ENCODE measurements at regions not wholly inside any gene's neighbourhood (a gene's known extent, or its start where the extent isn't known, plus 50 kb on each side); places are given as distances from the start of the nearest gene placed in this dataset.
A peak's percentile ranks its signal among the peaks of the same experiment; 100 is the strongest.

DNA sequence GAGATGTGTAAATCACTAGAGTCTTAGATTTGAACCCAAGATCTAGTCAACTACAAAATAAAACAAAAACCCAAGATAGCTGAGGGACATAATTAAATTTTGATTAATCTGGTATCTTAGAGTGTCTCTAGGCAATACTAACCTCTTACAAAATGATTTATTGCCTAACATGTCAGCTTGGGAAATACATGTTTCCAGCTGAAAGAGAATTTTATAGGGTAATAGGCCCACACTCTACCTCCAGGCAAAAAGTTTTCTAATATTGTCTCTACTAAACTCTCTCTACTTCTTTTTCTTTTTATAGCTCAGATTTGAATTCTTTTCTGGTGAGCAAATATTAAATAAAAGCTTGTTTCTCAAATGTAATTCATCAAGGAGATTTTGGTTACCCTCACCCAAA is 263.2 kb downstream of the IL15 start:
- DNase-seq (ENCODE audit: extremely low read depth, low read depth), result peak; percentile 10
- TF ChIP-seq, protein P1, sequence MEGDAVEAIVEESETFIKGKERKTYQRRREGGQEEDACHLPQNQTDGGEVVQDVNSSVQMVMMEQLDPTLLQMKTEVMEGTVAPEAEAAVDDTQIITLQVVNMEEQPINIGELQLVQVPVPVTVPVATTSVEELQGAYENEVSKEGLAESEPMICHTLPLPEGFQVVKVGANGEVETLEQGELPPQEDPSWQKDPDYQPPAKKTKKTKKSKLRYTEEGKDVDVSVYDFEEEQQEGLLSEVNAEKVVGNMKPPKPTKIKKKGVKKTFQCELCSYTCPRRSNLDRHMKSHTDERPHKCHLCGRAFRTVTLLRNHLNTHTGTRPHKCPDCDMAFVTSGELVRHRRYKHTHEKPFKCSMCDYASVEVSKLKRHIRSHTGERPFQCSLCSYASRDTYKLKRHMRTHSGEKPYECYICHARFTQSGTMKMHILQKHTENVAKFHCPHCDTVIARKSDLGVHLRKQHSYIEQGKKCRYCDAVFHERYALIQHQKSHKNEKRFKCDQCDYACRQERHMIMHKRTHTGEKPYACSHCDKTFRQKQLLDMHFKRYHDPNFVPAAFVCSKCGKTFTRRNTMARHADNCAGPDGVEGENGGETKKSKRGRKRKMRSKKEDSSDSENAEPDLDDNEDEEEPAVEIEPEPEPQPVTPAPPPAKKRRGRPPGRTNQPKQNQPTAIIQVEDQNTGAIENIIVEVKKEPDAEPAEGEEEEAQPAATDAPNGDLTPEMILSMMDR (IDR thresholded peaks at IDR 0.05; ENCODE audit: low read depth, low read length), result no peak

GRCh38 chr4:141900856-141901255 is 264.5 kb downstream of the IL15 start:
- DNase-seq (ENCODE audit: extremely low read depth, low read depth), result no peak
- TF ChIP-seq, protein P1 (IDR thresholded peaks at IDR 0.05; ENCODE audit: low read depth, low read length), result no peak

DNA sequence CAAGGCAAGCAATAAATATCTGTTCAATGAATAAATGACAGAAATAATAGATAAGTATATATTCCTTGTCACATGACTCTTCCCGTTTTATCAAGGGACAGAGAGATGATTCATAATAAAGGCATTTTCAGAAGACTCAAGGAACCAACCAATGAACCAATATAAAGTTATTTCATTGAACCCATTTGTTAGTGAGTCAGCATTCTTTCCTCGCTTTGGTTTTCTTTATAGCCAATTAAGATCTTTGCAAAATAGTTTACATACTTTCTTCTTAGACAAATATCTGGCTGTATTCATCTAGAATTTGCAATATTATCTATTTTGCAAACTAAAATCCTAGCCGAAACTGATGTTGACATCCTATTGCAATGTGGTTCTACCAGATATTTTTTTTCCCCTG is 269.4 kb downstream of the IL15 start:
- TF ChIP-seq, protein P1 (IDR thresholded peaks at IDR 0.05; ENCODE audit: low read depth, low read length), result no peak
- peak; percentile 36 for DNase-seq (ENCODE audit: extremely low read depth, low read depth)

DNA sequence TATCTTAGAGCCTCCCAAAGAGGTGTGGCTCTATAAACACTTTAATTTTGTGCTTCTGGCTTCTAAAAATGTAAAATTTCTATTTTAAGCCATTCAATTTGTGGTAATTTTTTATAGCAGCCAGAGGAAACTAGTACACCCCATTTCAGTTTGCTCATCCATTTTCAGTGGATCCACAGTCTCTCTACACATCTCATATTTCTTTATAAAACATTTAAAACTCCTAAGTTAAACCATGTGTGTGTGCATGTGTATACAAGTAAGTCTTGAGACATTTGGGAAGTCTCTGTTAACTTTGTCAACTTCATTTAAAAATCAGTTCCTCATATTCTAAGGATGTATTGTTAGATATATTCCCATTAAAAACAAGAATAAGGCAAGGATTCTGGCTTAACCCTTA is 273.2 kb downstream of the IL15 start:
- TF ChIP-seq, protein P1 (IDR thresholded peaks at IDR 0.05; ENCODE audit: low read depth, low read length), result no peak
- peak; percentile 14 for DNase-seq (ENCODE audit: extremely low read depth, low read depth)

DNA sequence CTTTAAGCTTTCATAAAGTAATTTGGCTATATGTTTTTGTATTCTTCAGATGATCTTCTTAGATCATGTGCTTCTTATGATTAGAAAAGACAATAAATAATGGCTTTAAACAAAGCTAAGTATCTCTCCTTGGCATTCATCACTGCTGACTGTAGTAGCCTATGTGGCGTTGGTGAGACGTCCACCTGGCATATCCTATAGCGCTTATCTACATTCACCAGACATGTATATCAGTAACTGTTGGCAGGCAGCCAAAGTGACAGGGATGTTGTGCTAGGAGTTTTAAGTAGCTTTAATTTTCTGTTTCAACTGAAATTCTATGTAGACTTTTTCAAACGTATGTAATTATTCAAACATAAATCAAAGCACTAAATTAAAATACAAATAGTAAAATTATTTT is 276.4 kb downstream of the IL15 start:
- TF ChIP-seq, protein P1 (IDR thresholded peaks at IDR 0.05; ENCODE audit: low read depth, low read length), result no peak
- no peak for DNase-seq (ENCODE audit: extremely low read depth, low read depth)

DNA sequence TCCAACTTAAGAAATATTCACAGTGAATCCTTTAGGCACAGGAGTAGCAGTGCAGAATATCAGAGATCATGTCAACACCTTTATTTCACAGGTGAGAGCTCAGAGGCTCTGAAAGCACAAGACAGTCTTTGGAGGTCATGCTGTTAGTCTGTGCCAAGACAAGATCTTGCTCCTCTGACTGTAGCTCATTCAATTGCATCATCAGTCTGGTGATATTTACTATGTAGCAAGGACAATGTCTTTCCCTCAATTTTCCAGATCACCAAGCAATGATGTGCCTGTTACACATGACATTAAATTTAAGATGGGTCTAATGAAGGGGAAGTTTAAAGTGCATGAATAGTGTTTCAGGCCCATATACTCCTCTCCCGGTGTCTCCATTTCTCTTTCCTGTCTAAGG is 277.5 kb downstream of the IL15 start:
- TF ChIP-seq, protein P1 (IDR thresholded peaks at IDR 0.05; ENCODE audit: low read depth, low read length), result no peak
- no peak for DNase-seq (ENCODE audit: extremely low read depth, low read depth)

GRCh38 chr4:141914746-141915145 is 278.4 kb downstream of the IL15 start:
- TF ChIP-seq, protein P1 (IDR thresholded peaks at IDR 0.05; ENCODE audit: low read depth, low read length), result no peak
- DNase-seq (ENCODE audit: extremely low read depth, low read depth), result no peak

Data from AG09319 (cell line).